Hepatocyte (in vitro differentiated cells): ENCODE measurements at regions not wholly inside any gene's neighbourhood (a gene's known extent, or its start where the extent isn't known, plus 50 kb on each side); places are given as distances from the start of the nearest gene placed in this dataset.

Source experiments
- DNase-seq: peaks from one replicate; pipeline ENCODE4 v3.0.0-alpha.2; 2016; ENCODE audit warnings: low spot score
- H2AFZ ChIP-seq: fragments of 200-600 bp; sonication (generic); 2 replicates; pipeline ENCODE4 v1.6.0; 2016; ENCODE audit warnings: antibody characterized with exemption, mild to moderate bottlenecking
- H3K27ac ChIP-seq: fragments of 200-600 bp; sonication (generic); 2 replicates; pipeline ENCODE4 v1.5.1; 2016; ENCODE audit warnings: mild to moderate bottlenecking
- H3K27me3 ChIP-seq: fragments of 200-600 bp; sonication (generic); 2 replicates; pipeline ENCODE4 v1.6.1; 2016
- H3K36me3 ChIP-seq: fragments of 200-600 bp; sonication (generic); replicated peaks from 2 replicates; pipeline ENCODE4 v1.5.1; 2016; ENCODE audit warnings: low read depth; ENCODE audit not compliant: insufficient read depth
- H3K4me1 ChIP-seq: fragments of 200-600 bp; sonication (generic); 2 replicates; pipeline ENCODE4 v1.5.1; 2016; ENCODE audit warnings: mild to moderate bottlenecking, moderate library complexity; ENCODE audit not compliant: insufficient read depth
- H3K4me2 ChIP-seq: fragments of 200-600 bp; sonication (generic); 2 replicates; pipeline ENCODE4 v1.6.0; 2016
- H3K4me3 ChIP-seq: fragments of 200-600 bp; sonication (generic); 2 replicates; pipeline ENCODE4 v1.5.1; 2016; ENCODE audit warnings: mild to moderate bottlenecking
- H3K79me2 ChIP-seq: fragments of 200-600 bp; sonication (generic); 2 replicates; pipeline ENCODE4 v1.6.0; 2017; ENCODE audit warnings: mild to moderate bottlenecking
- H3K9me2 ChIP-seq: fragments of 200-600 bp; sonication (generic); replicated peaks from 2 replicates; pipeline ENCODE4 v1.6.0; 2017; ENCODE audit warnings: mild to moderate bottlenecking; ENCODE audit not compliant: insufficient read depth
- H3K9me3 ChIP-seq: fragments of 200-600 bp; sonication (generic); 2 replicates; pipeline ENCODE4 v1.5.1; 2016; ENCODE audit warnings: low read depth, mild to moderate bottlenecking
- H4K20me1 ChIP-seq: fragments of 200-600 bp; sonication (generic); 2 replicates; pipeline ENCODE4 v1.6.0; 2016; ENCODE audit warnings: mild to moderate bottlenecking; ENCODE audit not compliant: insufficient read depth, poor library complexity, severe bottlenecking
- CTCF ChIP-seq: fragments of 200-600 bp; sonication (generic); IDR thresholded peaks from 2 replicates; pipeline ENCODE4 v1.5.1; 2016; ENCODE audit warnings: antibody characterized with exemption, mild to moderate bottlenecking; ENCODE audit not compliant: poor library complexity
- EZH2 ChIP-seq: fragments of 200-600 bp; sonication (generic); IDR thresholded peaks from 2 replicates; pipeline ENCODE4 v1.6.1; 2016; ENCODE audit warnings: antibody characterized with exemption, mild to moderate bottlenecking, borderline replicate concordance
- EZH2phosphoT487 ChIP-seq: fragments of 200-600 bp; sonication (generic); IDR thresholded peaks from one replicate; pipeline ENCODE4 v1.6.1; 2018; ENCODE audit warnings: antibody characterized with exemption, mild to moderate bottlenecking, low read depth, moderate library complexity; ENCODE audit not compliant: unreplicated experiment, severe bottlenecking
- WGBS: methylation state at CpG from one replicate; pipeline ENCODE4 v1.1.6; 2016; ENCODE audit warnings: low lambda C conversion rate; ENCODE audit errors: missing lambda C conversion rate; 5-methylcytosine and 5-hydroxymethylcytosine counted together

GRCh38 chr1:80418134-80418533 lies 1382.6 kb upstream of the ADGRL2 start:
- Histone ChIP-seq H3K9me3 (no peaks in the 10 kb centered on the region), H4K20me1 (no peaks in the 10 kb centered on the region), H3K27me3 (no peaks in the 10 kb centered on the region), H3K4me2 (no peak overlapping the region), H3K27ac (no peak overlapping the region), H3K36me3 (no peaks in the 10 kb centered on the region), H3K4me3 (no peak overlapping the region), H3K4me1 (no peaks in the 10 kb centered on the region), H3K79me2 (no peaks in the 10 kb centered on the region), H2AFZ (no peak overlapping the region), H3K9me2 (no peaks in the 10 kb centered on the region)
- no peak for TF ChIP-seq EZH2
- TF ChIP-seq CTCF: no peak
- no peak for TF ChIP-seq EZH2phosphoT487
- no peak for DNase-seq
- WGBS: 88% methylated on average over 1 of the region's 1 CpG

- H3K27me3 ChIP-seq: no peaks in the 10 kb centered on the region
- no peaks in the 10 kb centered on the region for H3K9me2 ChIP-seq
- H2AFZ ChIP-seq: no peak overlapping the region
- no peaks in the 10 kb centered on the region for H3K9me3 ChIP-seq
- no peak overlapping the region for H3K27ac ChIP-seq
- no peaks in the 10 kb centered on the region for H3K36me3 ChIP-seq
- no peaks in the 10 kb centered on the region for H3K4me1 ChIP-seq
- DNase-seq: no peak
- WGBS: 86% methylated on average over 1 of the region's 1 CpG
- no peaks in the 10 kb centered on the region for H3K79me2 ChIP-seq
- TF ChIP-seq EZH2 (no peak), EZH2phosphoT487 (no peak), CTCF (no peak)
- no peaks in the 10 kb centered on the region for H4K20me1 ChIP-seq
- H3K4me2 ChIP-seq: no peak overlapping the region
- H3K4me3 ChIP-seq: no peak overlapping the region
Measured at GRCh38 chr1:80417671-80418070, 1383.1 kb upstream of the ADGRL2 start.

GRCh38 chr1:80413969-80414368 lies 1386.8 kb upstream of the ADGRL2 start:
- H2AFZ ChIP-seq: no peak overlapping the region
- H3K9me3 ChIP-seq: no peaks in the 10 kb centered on the region
- no peaks in the 10 kb centered on the region for H4K20me1 ChIP-seq
- 84% methylated on average over 1 of the region's 1 CpG for WGBS
- no peak overlapping the region for H3K27ac ChIP-seq
- no peak for TF ChIP-seq EZH2
- no peak for TF ChIP-seq EZH2phosphoT487
- TF ChIP-seq CTCF: no peak
- H3K79me2 ChIP-seq: no peaks in the 10 kb centered on the region
- H3K9me2 ChIP-seq: no peaks in the 10 kb centered on the region
- no peak overlapping the region for H3K4me3 ChIP-seq
- H3K36me3 ChIP-seq: no peaks in the 10 kb centered on the region
- DNase-seq: no peak
- H3K4me1 ChIP-seq: no peaks in the 10 kb centered on the region
- no peak overlapping the region for H3K4me2 ChIP-seq
- H3K27me3 ChIP-seq: no peaks in the 10 kb centered on the region

- H3K4me3 ChIP-seq: no peak overlapping the region
- no peak overlapping the region for H2AFZ ChIP-seq
- no peaks in the 10 kb centered on the region for H3K4me1 ChIP-seq
- H3K9me3 ChIP-seq: no peaks in the 10 kb centered on the region
- WGBS: 91% methylated on average over 4 of the region's 4 CpGs
- H3K79me2 ChIP-seq: no peaks in the 10 kb centered on the region
- H3K27me3 ChIP-seq: no peaks in the 10 kb centered on the region
- no peak for TF ChIP-seq EZH2
- no peak for TF ChIP-seq CTCF
- TF ChIP-seq EZH2phosphoT487: no peak
- no peak overlapping the region for H3K27ac ChIP-seq
- no peaks in the 10 kb centered on the region for H3K36me3 ChIP-seq
- no peaks in the 10 kb centered on the region for H4K20me1 ChIP-seq
- H3K4me2 ChIP-seq: no peak overlapping the region
- DNase-seq: no peak
- no peaks in the 10 kb centered on the region for H3K9me2 ChIP-seq
Measured at GRCh38 chr1:80410233-80410632, 1390.5 kb upstream of the ADGRL2 start.
